K562 (cell line): ENCODE measurements at regions not wholly inside any gene's neighbourhood (a gene's known extent, or its start where the extent isn't known, plus 50 kb on each side); places are given as distances from the start of the nearest gene placed in this dataset.

Experiments
- ATAC-seq: fragments of 200-7000 bp; cut with Tn5 transposase; 3 replicates; pipeline ENCODE4 v1.9.1; 2020; ENCODE audit warnings: moderate library complexity
- BruUV-seq: library from RNA; stranded (reverse); fragments of 400-500 nt; replicated peaks from 2 replicates; lab custom pipeline; 2021; lab: Mats Ljungman, UMichigan
- CTCF ChIA-PET: fragments of 300-600 bp; formaldehyde crosslinking; extraction: SDS; loops from one replicate; lab custom pipeline; 2021; ENCODE audit warnings: low intra/inter-chr PET ratio; lab: Yijun Ruan, JAX
- POLR2A ChIA-PET: fragments of 300-600, 350-650 bp; sonication (Branson Sonifier 250); formaldehyde crosslinking; extraction: SDS; loops from one replicate; lab custom pipeline; 2021; ENCODE audit warnings: antibody characterized with exemption, inconsistent platforms; lab: Yijun Ruan, JAX
- DNase-seq, 4 experiments: peaks; one replicate each; pipeline versions ENCODE4 v3.0.0 to v3.0.0-alpha.2; 2011 to 2018; ENCODE audit warnings: low spot score in 3 of 4, mixed read lengths in 3 of 4; ENCODE audit errors: extremely low read depth in 1 of 4
- FAIRE-seq: peaks from 2 replicates; lab custom pipeline; 2011; peaks lifted over from hg19 to GRCh38; lab: Jason Lieb, UNC
- H2AFZ ChIP-seq: 2 replicates; pipeline ENCODE4 v1.6.0; 2011; ENCODE audit warnings: low read depth, low read length, control low read depth, inconsistent platforms
- H3K27ac ChIP-seq: fragments of 200-600 bp; 3 replicates; pipeline ENCODE4 v1.8.0; 2011; ENCODE audit warnings: low read depth, mild to moderate bottlenecking, control low read depth, inconsistent platforms, low read length, moderate library complexity, mixed read lengths; ENCODE audit errors: extremely low read depth
- H3K27me3 ChIP-seq, 2 experiments: fragments of 300-600 bp in 1 of 2; 2 replicates in 1 of 2; 3 replicates in 1 of 2; pipeline versions ENCODE4 v1.6.0 to v1.8.0; 2011; ENCODE audit warnings: inconsistent platforms in 2 of 2, low read length in 2 of 2, mild to moderate bottlenecking in 1 of 2, mixed read lengths in 1 of 2, moderate library complexity in 1 of 2; ENCODE audit not compliant: control insufficient read depth in 2 of 2, insufficient read depth in 2 of 2
- H3K36me3 ChIP-seq: fragments of 300-600 bp; 3 replicates; pipeline ENCODE4 v1.8.0; 2011; ENCODE audit warnings: mild to moderate bottlenecking, low read length, inconsistent platforms; ENCODE audit not compliant: control insufficient read depth, insufficient read depth
- H3K4me1 ChIP-seq, 2 experiments: fragments of 200-600 bp in 1 of 2; replicated peaks in 1 of 2; 2 replicates in 1 of 2; 3 replicates in 1 of 2; pipeline versions ENCODE4 v1.5.1 to v1.8.0; 2011; ENCODE audit warnings: inconsistent platforms in 2 of 2, low read length in 2 of 2, mild to moderate bottlenecking in 1 of 2, mixed read lengths in 1 of 2, moderate library complexity in 1 of 2; ENCODE audit not compliant: control insufficient read depth in 2 of 2, insufficient read depth in 2 of 2
- H3K4me2 ChIP-seq: 2 replicates; pipeline ENCODE4 v1.6.1; 2011; ENCODE audit warnings: low read length, control low read depth, inconsistent platforms, mixed read lengths; ENCODE audit not compliant: insufficient read depth
- H3K4me3 ChIP-seq: fragments of 200-600 bp; sonication (generic), shearing (Covaris generic); 2 replicates; pipeline ENCODE4 v1.5.1; 2016; ENCODE audit warnings: control low read depth, inconsistent platforms
- H3K79me2 ChIP-seq: fragments of 200-600 bp; 3 replicates; pipeline ENCODE4 v1.8.0; 2011; ENCODE audit warnings: low read length, inconsistent platforms; ENCODE audit not compliant: control insufficient read depth, insufficient read depth
- H3K9ac ChIP-seq, 2 experiments: 2 replicates each; pipeline versions ENCODE4 v1.6.0 to v1.6.1; 2011; ENCODE audit warnings: low read depth in 2 of 2, low read length in 2 of 2, control low read depth in 1 of 2, inconsistent platforms in 1 of 2, mild to moderate bottlenecking in 1 of 2, mixed read lengths in 1 of 2; ENCODE audit not compliant: insufficient read depth in 1 of 2
- H3K9me1 ChIP-seq: one replicate; pipeline ENCODE4 v1.6.0; 2011; ENCODE audit warnings: inconsistent platforms, mild to moderate bottlenecking, low read length, moderate library complexity; ENCODE audit not compliant: control insufficient read depth, insufficient read depth
- H3K9me3 ChIP-seq: replicated peaks from 2 replicates; pipeline ENCODE4 v1.5.1; 2011; ENCODE audit warnings: low read depth, low read length, inconsistent platforms; ENCODE audit not compliant: control insufficient read depth, insufficient read depth
- H4K20me1 ChIP-seq: replicated peaks from 2 replicates; pipeline ENCODE4 v1.6.1; 2011; ENCODE audit warnings: low read length, inconsistent platforms, mixed read lengths; ENCODE audit not compliant: control insufficient read depth, insufficient read depth
- FOXO4 ChIP-seq: fragments of 450-650 bp; formaldehyde crosslinking; IDR thresholded peaks from 2 replicates; pipeline ENCODE4 v1.4.0; 2020; ENCODE audit warnings: mild to moderate bottlenecking, moderate library complexity
- ID3 ChIP-seq, 2 experiments: fragments of 250-450 bp in 1 of 2; fragments of 450-650 bp in 1 of 2; sonication (Bioruptor Pico) in 1 of 2; IDR thresholded peaks; 2 replicates each; pipeline versions ENCODE4 v1.6.1 to v1.8.0; 2016 to 2021; ENCODE audit warnings: mild to moderate bottlenecking in 2 of 2, moderate library complexity in 2 of 2, missing compliant biosample characterization in 1 of 2, missing genetic modification characterization in 1 of 2
- KLF1 ChIP-seq: fragments of 450-650 bp; IDR thresholded peaks from 2 replicates; pipeline ENCODE4 v1.6.1; 2016; ENCODE audit warnings: missing genetic modification characterization, missing compliant biosample characterization
- KLF6 ChIP-seq: fragments of 250-450 bp; sonication (Bioruptor Pico); IDR thresholded peaks from 2 replicates; pipeline ENCODE4 v1.4.0; 2020; ENCODE audit warnings: mild to moderate bottlenecking, moderate library complexity, borderline replicate concordance
- NR0B1 ChIP-seq: fragments of 450-650 bp; IDR thresholded peaks from one replicate; pipeline ENCODE4 v1.6.1; 2018; ENCODE audit warnings: mild to moderate bottlenecking, moderate library complexity; ENCODE audit not compliant: partially characterized antibody
- SNIP1 ChIP-seq: fragments of 450-650 bp; IDR thresholded peaks from 2 replicates; pipeline ENCODE4 v1.7.1; 2017; ENCODE audit warnings: low read depth, mild to moderate bottlenecking
- SP1 ChIP-seq: sonication (generic); formaldehyde crosslinking; IDR thresholded peaks from 2 replicates; pipeline ENCODE4 v1.8.1; 2022; ENCODE audit warnings: mild to moderate bottlenecking, missing genetic modification reagents
- ZFPM2 ChIP-seq: fragments of 250-450 bp; sonication (Bioruptor Pico); IDR thresholded peaks from 2 replicates; pipeline ENCODE4 v1.5.1; 2022; ENCODE audit warnings: mild to moderate bottlenecking
- ZNF12 ChIP-seq: sonication (generic); formaldehyde crosslinking; IDR thresholded peaks from 2 replicates; pipeline ENCODE4 v1.4.0; 2020; ENCODE audit warnings: mild to moderate bottlenecking, missing genetic modification reagents
- ZNF224 ChIP-seq: sonication (generic); formaldehyde crosslinking; IDR thresholded peaks from 2 replicates; pipeline ENCODE4 v1.8.0; 2022; ENCODE audit warnings: mild to moderate bottlenecking, missing genetic modification reagents
- ZNF316 ChIP-seq: fragments of 450-650 bp; IDR thresholded peaks from 2 replicates; pipeline ENCODE4 v1.6.1; 2016
- WGBS: fragments of 100-300 bp; shearing (Covaris generic); methylation state at CpG from one replicate; pipeline ENCODE4 v1.1.6; 2016; ENCODE audit warnings: low coverage, mixed read lengths; ENCODE audit not compliant: insufficient coverage; ENCODE audit errors: missing lambda C conversion rate; 5-methylcytosine and 5-hydroxymethylcytosine counted together
- in situ Hi-C: fragments of 300-500 bp; cut with MboI; formaldehyde crosslinking; loops from 4 replicates; pipeline ENCODE4 v1.15.0; 2018; ENCODE audit warnings: inconsistent platforms, mixed read lengths
- intact Hi-C: fragments of 100-400 bp; cut with micrococcal nuclease; formaldehyde crosslinking; loops from 2 replicates; pipeline ENCODE4 v1.14.2; 2022

GRCh38 chr14:83289896-83290295, 1756.2 kb upstream of the SEL1L start:
- Histone ChIP-seq H3K9ac (no peak overlapping the region), H3K27me3 (no peaks in the 10 kb centered on the region), H3K9me1 (no peaks in the 10 kb centered on the region), H3K79me2 (no peaks in the 10 kb centered on the region), H4K20me1 (no peaks in the 10 kb centered on the region), H3K4me1 (no peaks in the 10 kb centered on the region), H3K27ac (no peak overlapping the region), H3K4me3 (no peak overlapping the region), H3K9me3 (no peaks in the 10 kb centered on the region), H3K36me3 (no peaks in the 10 kb centered on the region), H3K4me2 (no peak overlapping the region), H2AFZ (no peak overlapping the region)
- TF ChIP-seq ZNF316 (no peak), SP1 (CRISPR knock-in tag) (no peak), ZNF224 (no peak), KLF6 (CRISPR knock-in tag) (no peak), ID3 (CRISPR knock-in tag; IDR thresholded peaks at IDR 0.05) (no peak), ID3 (tag; IDR thresholded peaks at IDR 0.05) (no peak), ZFPM2 (no peak), ZNF12 (no peak), FOXO4 (CRISPR knock-in tag) (no peak), KLF1 (tag) (no peak), NR0B1 (no peak), SNIP1 (no peak)
- WGBS, result 0% methylated on average over 1 of the region's 1 CpG
- ATAC-seq (no peak), DNase-seq (no peak), FAIRE-seq (no peak)
- CTCF ChIA-PET, result no interaction called here
- in situ Hi-C loops (no loop called here), intact Hi-C loops (no loop called here)
- no TSS peak for BruUV-seq
- POLR2A ChIA-PET, result no interaction called here
